ENCODE measurements at regions not wholly inside any gene's neighbourhood (a gene's known extent, or its start where the extent isn't known, plus 50 kb on each side); places are given as distances from the start of the nearest gene placed in this dataset.

DNA sequence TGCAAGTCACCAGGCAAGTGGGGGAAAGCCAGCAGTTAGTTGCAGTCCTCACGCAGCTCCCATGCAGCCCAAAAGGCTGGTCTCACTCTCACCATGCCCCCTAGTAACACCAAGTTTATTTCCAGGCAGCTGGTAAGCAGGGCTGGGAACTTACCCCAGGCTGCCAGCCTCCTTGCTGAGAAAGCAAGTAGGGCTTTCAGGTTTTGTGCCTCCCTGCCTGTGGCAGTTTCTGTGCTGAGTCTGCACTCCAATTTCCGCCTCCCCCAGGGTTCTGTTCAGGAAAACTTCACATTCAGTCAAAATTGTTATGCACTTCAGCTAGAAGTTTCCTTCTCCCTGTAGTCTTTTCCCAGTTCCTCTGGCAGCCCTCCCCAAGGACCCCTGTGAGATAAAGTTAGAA lies 102.0 kb upstream of the SGIP1 start:
- H3K4ac ChIP-seq (ENCODE audit: low read depth, low read length) = no peak overlapping the region
- Mint-ChIP-seq H3K4me3 (no peak overlapping the region), H3K27me3 (ENCODE audit: low read depth) (no peaks in the 10 kb centered on the region), H3K4me1 (peaks cover 31 to 37% of the 10 kb centered on the region in 2 experiments), H3K27ac (peak overlapping the region in 2 of 3 experiments; percentile 36 to 81; a peak in 3 of 7 replicates), H3K9me3 (peaks cover 22 to 44% of the 10 kb centered on the region in 2 experiments), H3K36me3 (ENCODE audit: insufficient read depth in 1 of 3, low read depth in 3 of 3) (peaks cover 8 to 43% (median 33%) of the 10 kb centered on the region in 3 experiments; a peak in 6 of 7 replicates)
- H2AFZ ChIP-seq (ENCODE audit: low read length) = no peak overlapping the region
- WGBS (ENCODE audit: extremely low coverage, insufficient read length, low lambda C conversion rate) = no CpG with 5 or more reads among the region's 2 CpGs
- H2BK120ac ChIP-seq (ENCODE audit: low read depth, low read length, poor library complexity, severe bottlenecking) = no peak overlapping the region
- no peak overlapping the region for H2BK20ac ChIP-seq (ENCODE audit: low read depth, low read length, poor library complexity, severe bottlenecking)
- no peak for DNase-seq
- peaks cover 4% of the 10 kb centered on the region; the same call in 1 of the 2 replicates for H3K4me1 ChIP-seq (ENCODE audit: insufficient read depth, low read length)
- no peaks in the 10 kb centered on the region for H4K20me1 ChIP-seq (ENCODE audit: control insufficient read depth, insufficient read depth, insufficient read length)
- H3K23ac ChIP-seq (ENCODE audit: insufficient read length, low read depth, low read length) = no peak overlapping the region
- no peaks in the 10 kb centered on the region for H3K27me3 ChIP-seq (ENCODE audit: insufficient read depth, low read length)
- no peak overlapping the region for H2BK5ac ChIP-seq (ENCODE audit: insufficient read length, low read length)
- no peak overlapping the region for H2BK12ac ChIP-seq (ENCODE audit: insufficient read length, low read depth, low read length)
- H2AK5ac ChIP-seq (ENCODE audit: insufficient read length, low read length) = no peak overlapping the region
- H4K91ac ChIP-seq (ENCODE audit: insufficient read length, low read depth, low read length) = no peak overlapping the region
- no peak overlapping the region for H3K14ac ChIP-seq (ENCODE audit: insufficient read depth, low read length)
- H3T11ph ChIP-seq (ENCODE audit: low read length) = no peak overlapping the region
- no peak overlapping the region for H3K56ac ChIP-seq (ENCODE audit: insufficient read length, low read depth, low read length)
- H3K4me2 ChIP-seq (ENCODE audit: insufficient read depth, insufficient read length, low read length) = no peak overlapping the region
- H3K79me2 ChIP-seq (ENCODE audit: insufficient read depth, low read length) = no peaks in the 10 kb centered on the region
- no peak for TF ChIP-seq CTCF (conservative IDR thresholded peaks at IDR 0.05)
- no peaks in the 10 kb centered on the region for H3K23me2 ChIP-seq (ENCODE audit: insufficient read length, low read depth, low read length, poor library complexity, severe bottlenecking)
- H3K18ac ChIP-seq (ENCODE audit: insufficient read length, low read depth, low read length) = no peak overlapping the region
- H4K5ac ChIP-seq (ENCODE audit: insufficient read length, low read depth, low read length) = no peak overlapping the region
- no peaks in the 10 kb centered on the region for H3K79me1 ChIP-seq (ENCODE audit: insufficient read depth, low read depth, low read length, poor library complexity, severe bottlenecking)
- H3K9me3 ChIP-seq (ENCODE audit: control insufficient read depth, low read depth, low read length) = no peaks in the 10 kb centered on the region
- no peak overlapping the region for H3K27ac ChIP-seq (ENCODE audit: insufficient read length, low read depth, low read length)
- no peak overlapping the region for H3K9ac ChIP-seq (ENCODE audit: extremely low read depth, insufficient read length, low read length)
- no peak overlapping the region for H2BK15ac ChIP-seq (ENCODE audit: low read depth, low read length)
- no peak overlapping the region for H4K8ac ChIP-seq (replicated peaks; ENCODE audit: insufficient read length, low read depth, low read length)

Measured in H9 (cell line).